ENCODE measurements at regions not wholly inside any gene's neighbourhood (a gene's known extent, or its start where the extent isn't known, plus 50 kb on each side); places are given as distances from the start of the nearest gene placed in this dataset.

- DNase-seq (ENCODE audit: low read depth): no peak
Observed at GRCh38 chr6:126091466-126091865, 105.1 kb downstream of the TRMT11 start.

GRCh38 chr6:126093108-126093507 lies 106.8 kb downstream of the TRMT11 start:
- no peak for DNase-seq (ENCODE audit: low read depth)

- no peak for DNase-seq (ENCODE audit: low read depth)
Observed at GRCh38 chr6:126094411-126094810, 108.1 kb downstream of the TRMT11 start.

GRCh38 chr6:126100386-126100785 lies 114.0 kb downstream of the TRMT11 start:
- no peak for DNase-seq (ENCODE audit: low read depth)

GRCh38 chr6:126102358-126102757 lies 116.0 kb downstream of the TRMT11 start:
- no peak for DNase-seq (ENCODE audit: low read depth)

GRCh38 chr6:126103993-126104392 lies 117.7 kb downstream of the TRMT11 start:
- no peak for DNase-seq (ENCODE audit: low read depth)

- DNase-seq (ENCODE audit: low read depth): no peak
Observed at GRCh38 chr6:126107475-126108166, 121.3 kb downstream of the TRMT11 start.

- no peak for DNase-seq (ENCODE audit: low read depth)
Observed at GRCh38 chr6:126110512-126111270, 124.4 kb downstream of the TRMT11 start.

- no peak for DNase-seq (ENCODE audit: low read depth)
Observed at GRCh38 chr6:126111327-126111726, 125.0 kb downstream of the TRMT11 start.

GRCh38 chr6:126112171-126112632 lies 125.9 kb downstream of the TRMT11 start:
- no peak for DNase-seq (ENCODE audit: low read depth)

- DNase-seq (ENCODE audit: low read depth): no peak
Observed at GRCh38 chr6:126113261-126113660, 126.9 kb downstream of the TRMT11 start.

GRCh38 chr6:126117251-126117650 lies 130.9 kb downstream of the TRMT11 start:
- DNase-seq (ENCODE audit: low read depth): no peak

GRCh38 chr6:126118058-126118755 lies 131.9 kb downstream of the TRMT11 start:
- no peak for DNase-seq (ENCODE audit: low read depth)

- peak; percentile 51 for DNase-seq (ENCODE audit: low read depth)
Observed at GRCh38 chr6:126118936-126119335, 132.6 kb downstream of the TRMT11 start.

GRCh38 chr6:126123226-126123625 lies 136.9 kb downstream of the TRMT11 start:
- DNase-seq (ENCODE audit: low read depth): no peak

- DNase-seq (ENCODE audit: low read depth): no peak
Observed at GRCh38 chr6:126127659-126128058, 141.3 kb downstream of the TRMT11 start.

GRCh38 chr6:126131246-126131645 lies 144.9 kb downstream of the TRMT11 start:
- no peak for DNase-seq (ENCODE audit: low read depth)

GRCh38 chr6:126133984-126134383 lies 147.6 kb downstream of the TRMT11 start:
- no peak for DNase-seq (ENCODE audit: low read depth)

- no peak for DNase-seq (ENCODE audit: low read depth)
Observed at GRCh38 chr6:126134491-126134890, 148.2 kb downstream of the TRMT11 start.

- DNase-seq (ENCODE audit: low read depth): no peak
Observed at GRCh38 chr6:126140015-126140414, 153.7 kb downstream of the TRMT11 start.

GRCh38 chr6:126143761-126144251 lies 157.5 kb downstream of the TRMT11 start:
- DNase-seq (ENCODE audit: low read depth): no peak

GRCh38 chr6:126145351-126145750 lies 159.0 kb downstream of the TRMT11 start:
- no peak for DNase-seq (ENCODE audit: low read depth)

All from HS-27A (cell line).